GM12892 (cell line): ENCODE measurements at regions not wholly inside any gene's neighbourhood (a gene's known extent, or its start where the extent isn't known, plus 50 kb on each side); places are given as distances from the start of the nearest gene placed in this dataset.

Experiments used
- DNase-seq: peaks from one replicate; pipeline ENCODE4 v3.0.0; 2011; ENCODE audit not compliant: insufficient read length
- FAIRE-seq: peaks from 2 replicates; lab custom pipeline; 2011; peaks lifted over from hg19 to GRCh38; lab: Jason Lieb, UNC
- POLR2A ChIP-seq: IDR thresholded peaks from 2 replicates; pipeline ENCODE4 v1.6.1; 2011; ENCODE audit warnings: low read depth, low read length, control low read depth
- POLR2AphosphoS5 ChIP-seq: IDR thresholded peaks from 2 replicates; pipeline ENCODE4 v1.6.1; 2011; ENCODE audit warnings: low read depth, low read length, control low read depth
- TAF1 ChIP-seq: IDR thresholded peaks from 2 replicates; pipeline ENCODE4 v1.6.1; 2011; ENCODE audit warnings: low read depth, mild to moderate bottlenecking, control low read depth, low read length, borderline replicate concordance

GRCh38 chr5:167777746-167778145 is 513.7 kb upstream of the WWC1 start:
- DNase-seq (no peak), FAIRE-seq (no peak)
- TF ChIP-seq POLR2AphosphoS5 (no peak), TAF1 (no peak), POLR2A (no peak)

GRCh38 chr5:167778228-167778627 is 513.2 kb upstream of the WWC1 start:
- DNase-seq (no peak), FAIRE-seq (no peak)
- TF ChIP-seq POLR2A (no peak), POLR2AphosphoS5 (no peak), TAF1 (no peak)

- TF ChIP-seq POLR2A = no peak
- TF ChIP-seq POLR2AphosphoS5 = no peak
- TF ChIP-seq TAF1 = no peak
- DNase-seq = no peak
- FAIRE-seq = no peak
Measured at GRCh38 chr5:167779644-167780043, 511.8 kb upstream of the WWC1 start.

GRCh38 chr5:167780177-167780576 is 511.3 kb upstream of the WWC1 start:
- no peak for TF ChIP-seq TAF1
- TF ChIP-seq POLR2AphosphoS5 = no peak
- TF ChIP-seq POLR2A = no peak
- FAIRE-seq (no peak), DNase-seq (no peak)

GRCh38 chr5:167783145-167783817 is 508.2 kb upstream of the WWC1 start:
- DNase-seq (no peak), FAIRE-seq (no peak)
- TF ChIP-seq POLR2A (no peak), TAF1 (no peak), POLR2AphosphoS5 (no peak)

GRCh38 chr5:167785106-167785505 is 506.3 kb upstream of the WWC1 start:
- DNase-seq = no peak
- FAIRE-seq = no peak
- no peak for TF ChIP-seq POLR2AphosphoS5

GRCh38 chr5:167785901-167786300 is 505.5 kb upstream of the WWC1 start:
- no peak for FAIRE-seq
- no peak for DNase-seq

GRCh38 chr5:167786871-167787578 is 504.4 kb upstream of the WWC1 start:
- FAIRE-seq = no peak
- no peak for DNase-seq
- no peak for TF ChIP-seq POLR2AphosphoS5
- no peak for TF ChIP-seq TAF1

More at GRCh38 chr5:167785901-167786300, 505.5 kb upstream of the WWC1 start:
- TF ChIP-seq POLR2A = no peak
- no peak for TF ChIP-seq POLR2AphosphoS5
- no peak for TF ChIP-seq TAF1

GRCh38 chr5:167790045-167790444 is 501.4 kb upstream of the WWC1 start:
- TF ChIP-seq POLR2A (no peak), TAF1 (no peak), POLR2AphosphoS5 (no peak)
- FAIRE-seq = no peak
- DNase-seq = no peak

GRCh38 chr5:167790462-167791260 is 500.8 kb upstream of the WWC1 start:
- DNase-seq = no peak
- no peak for TF ChIP-seq POLR2AphosphoS5
- no peak for TF ChIP-seq TAF1
- no peak for TF ChIP-seq POLR2A

GRCh38 chr5:167792514-167792913 is 498.9 kb upstream of the WWC1 start:
- TF ChIP-seq TAF1 (no peak), POLR2A (no peak), POLR2AphosphoS5 (no peak)
- no peak for DNase-seq
- FAIRE-seq = no peak

More at GRCh38 chr5:167790462-167791260, 500.8 kb upstream of the WWC1 start:
- no peak for FAIRE-seq

- TF ChIP-seq TAF1 (no peak), POLR2AphosphoS5 (no peak), POLR2A (no peak)
- FAIRE-seq (no peak), DNase-seq (no peak)
Measured at GRCh38 chr5:167793700-167794099, 497.7 kb upstream of the WWC1 start.

- no peak for FAIRE-seq
- DNase-seq = no peak
- TF ChIP-seq TAF1 = no peak
- TF ChIP-seq POLR2A = no peak
- no peak for TF ChIP-seq POLR2AphosphoS5
Measured at GRCh38 chr5:167794121-167794520, 497.3 kb upstream of the WWC1 start.
